ENCODE measurements at regions not wholly inside any gene's neighbourhood (a gene's known extent, or its start where the extent isn't known, plus 50 kb on each side); places are given as distances from the start of the nearest gene placed in this dataset.

DNA sequence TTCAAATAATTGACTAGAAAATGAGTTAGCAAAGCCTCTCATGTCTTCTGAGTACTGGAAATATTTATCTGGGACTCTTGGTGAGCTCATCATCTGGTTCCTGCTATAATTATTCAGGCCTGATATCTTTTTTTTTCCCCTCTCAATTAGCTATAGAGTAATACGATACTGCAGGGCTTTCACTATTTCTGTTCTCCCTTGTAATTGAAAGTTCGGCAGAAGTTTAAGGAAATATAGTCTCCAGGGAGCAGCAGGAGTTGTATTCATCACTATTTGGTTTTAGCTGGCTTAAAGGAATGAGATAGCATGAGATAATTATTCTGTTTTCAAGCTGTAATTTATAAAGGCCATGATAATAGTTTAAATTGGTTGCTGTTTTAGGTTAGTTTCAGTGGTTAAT is 378.6 kb upstream of the EPHA5 start:
- TF ChIP-seq POLR2AphosphoS5 (IDR thresholded peaks at IDR 0.05) = no peak
- no peak for TF ChIP-seq POLR2A (IDR thresholded peaks at IDR 0.05)
- TF ChIP-seq, protein P1, sequence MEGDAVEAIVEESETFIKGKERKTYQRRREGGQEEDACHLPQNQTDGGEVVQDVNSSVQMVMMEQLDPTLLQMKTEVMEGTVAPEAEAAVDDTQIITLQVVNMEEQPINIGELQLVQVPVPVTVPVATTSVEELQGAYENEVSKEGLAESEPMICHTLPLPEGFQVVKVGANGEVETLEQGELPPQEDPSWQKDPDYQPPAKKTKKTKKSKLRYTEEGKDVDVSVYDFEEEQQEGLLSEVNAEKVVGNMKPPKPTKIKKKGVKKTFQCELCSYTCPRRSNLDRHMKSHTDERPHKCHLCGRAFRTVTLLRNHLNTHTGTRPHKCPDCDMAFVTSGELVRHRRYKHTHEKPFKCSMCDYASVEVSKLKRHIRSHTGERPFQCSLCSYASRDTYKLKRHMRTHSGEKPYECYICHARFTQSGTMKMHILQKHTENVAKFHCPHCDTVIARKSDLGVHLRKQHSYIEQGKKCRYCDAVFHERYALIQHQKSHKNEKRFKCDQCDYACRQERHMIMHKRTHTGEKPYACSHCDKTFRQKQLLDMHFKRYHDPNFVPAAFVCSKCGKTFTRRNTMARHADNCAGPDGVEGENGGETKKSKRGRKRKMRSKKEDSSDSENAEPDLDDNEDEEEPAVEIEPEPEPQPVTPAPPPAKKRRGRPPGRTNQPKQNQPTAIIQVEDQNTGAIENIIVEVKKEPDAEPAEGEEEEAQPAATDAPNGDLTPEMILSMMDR (IDR thresholded peaks at IDR 0.05 in 8 of 11, conservative IDR thresholded peaks at IDR 0.05 in 3 of 11) = no peak
- WGBS, 5 donors = 63 to 78% (median 70%) methylated on average over 2 of the region's 2 CpGs
- DNase-seq = no peak
- Histone ChIP-seq H3K4me1 (no peaks in the 10 kb centered on the region), H3K36me3 (no peaks in the 10 kb centered on the region), H3K27me3 (replicated peaks in 1 of 7) (no peaks in the 10 kb centered on the region), H3K9me3 (peaks cover 0 to 13% (median 0%) of the 10 kb centered on the region in 8 donors), H3K27ac (no peak overlapping the region), H3K4me3 (no peak overlapping the region)
- intact Hi-C loops (cut with DNase I; ENCODE audit: low total_unique reads) = no loop called here

- no peaks in the 10 kb centered on the region for H3K36me3 ChIP-seq
- no peaks in the 10 kb centered on the region for H3K4me1 ChIP-seq
- no peaks in the 10 kb centered on the region for H3K27me3 ChIP-seq (replicated peaks in 1 of 7)
- intact Hi-C loops (cut with DNase I; ENCODE audit: low total_unique reads) = no loop called here
- peaks cover 0 to 13% (median 2%) of the 10 kb centered on the region in 8 donors for H3K9me3 ChIP-seq
- H3K4me3 ChIP-seq = no peak overlapping the region
- DNase-seq = no peak
- H3K27ac ChIP-seq = no peak overlapping the region
- 73 to 85% (median 76%) methylated on average over 4 of the region's 4 CpGs for WGBS, 5 donors
- TF ChIP-seq POLR2AphosphoS5 (IDR thresholded peaks at IDR 0.05) (no peak), POLR2A (IDR thresholded peaks at IDR 0.05) (no peak)
- TF ChIP-seq, protein P1 (IDR thresholded peaks at IDR 0.05 in 8 of 11, conservative IDR thresholded peaks at IDR 0.05 in 3 of 11) = no peak
Measured at GRCh38 chr4:66045913-66046312, 375.6 kb upstream of the EPHA5 start.

DNA sequence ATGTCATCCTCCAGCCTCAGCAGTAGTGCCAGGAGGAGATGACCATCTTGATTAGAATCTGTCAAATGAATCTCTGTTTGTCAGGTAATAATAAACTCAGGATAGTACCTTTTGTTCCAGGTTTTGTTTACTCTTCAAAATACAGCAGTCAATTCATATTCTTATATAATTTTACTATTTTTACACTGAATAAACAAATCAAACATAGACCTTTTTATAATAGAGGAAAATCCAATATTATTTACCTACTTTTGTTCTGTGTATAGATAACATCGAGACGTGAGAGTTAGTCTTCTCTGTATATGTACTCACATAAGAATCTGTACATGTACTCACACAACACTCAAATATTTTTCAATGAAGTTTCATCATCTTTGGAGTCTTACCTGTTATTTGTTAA is 365.4 kb upstream of the EPHA5 start:
- Histone ChIP-seq H3K4me3 (no peak overlapping the region), H3K36me3 (no peaks in the 10 kb centered on the region), H3K27me3 (replicated peaks in 1 of 7) (no peaks in the 10 kb centered on the region), H3K27ac (no peak overlapping the region), H3K9me3 (peaks cover 0 to 12% (median 2%) of the 10 kb centered on the region in 8 donors), H3K4me1 (no peaks in the 10 kb centered on the region)
- 87 to 94% (median 88%) methylated on average over 2 of the region's 2 CpGs for WGBS, 5 donors
- TF ChIP-seq, protein P1 (IDR thresholded peaks at IDR 0.05 in 8 of 11, conservative IDR thresholded peaks at IDR 0.05 in 3 of 11) = no peak
- TF ChIP-seq POLR2A (IDR thresholded peaks at IDR 0.05) (no peak), POLR2AphosphoS5 (IDR thresholded peaks at IDR 0.05) (no peak)
- intact Hi-C loops (cut with DNase I; ENCODE audit: low total_unique reads) = no loop called here
- no peak for DNase-seq

GRCh38 chr4:66034671-66035070 is 364.4 kb upstream of the EPHA5 start:
- H3K27me3 ChIP-seq (replicated peaks in 1 of 7) = no peaks in the 10 kb centered on the region
- WGBS, 5 donors = 23 to 33% (median 30%) methylated on average over 2 of the region's 2 CpGs
- intact Hi-C loops (cut with DNase I; ENCODE audit: low total_unique reads) = no loop called here
- no peak for TF ChIP-seq POLR2A (IDR thresholded peaks at IDR 0.05)
- TF ChIP-seq POLR2AphosphoS5 (IDR thresholded peaks at IDR 0.05) = no peak
- TF ChIP-seq, protein P1 (IDR thresholded peaks at IDR 0.05 in 8 of 11, conservative IDR thresholded peaks at IDR 0.05 in 3 of 11) = no peak
- H3K4me1 ChIP-seq = no peaks in the 10 kb centered on the region
- H3K9me3 ChIP-seq = peaks cover 0 to 12% (median 4%) of the 10 kb centered on the region in 8 donors
- no peaks in the 10 kb centered on the region for H3K36me3 ChIP-seq
- H3K27ac ChIP-seq = no peak overlapping the region
- no peak overlapping the region for H3K4me3 ChIP-seq
- DNase-seq = no peak
